ENCODE measurements at regions not wholly inside any gene's neighbourhood (a gene's known extent, or its start where the extent isn't known, plus 50 kb on each side); places are given as distances from the start of the nearest gene placed in this dataset.
"Not testable (repeated sequence)": the region's sequence is repeated elsewhere in the genome, so short reads cannot be mapped to it uniquely, and the experiment has no call there.

- not testable (repeated sequence) for TF ChIP-seq CTCF (IDR thresholded peaks at IDR 0.05; ENCODE audit: low read length); EZH2 (IDR thresholded peaks at IDR 0.05; ENCODE audit: borderline replicate concordance, low read length)
These were observed 230.7 kb downstream of the POTEG start for GRCh38 chr14:19203250-19203972.

Measured in OCI-LY1 (cell line).